Neural cell (in vitro differentiated cells): ENCODE measurements at regions not wholly inside any gene's neighbourhood (a gene's known extent, or its start where the extent isn't known, plus 50 kb on each side); places are given as distances from the start of the nearest gene placed in this dataset.
"Not testable (repeated sequence)": the region's sequence is repeated elsewhere in the genome, so short reads cannot be mapped to it uniquely, and the experiment has no call there.

Experiments used
- CTCF ChIP-seq: fragments of 450-650 bp; IDR thresholded peaks from 2 replicates; pipeline ENCODE4 v1.5.1; 2014; ENCODE audit warnings: antibody characterized with exemption, mild to moderate bottlenecking, moderate library complexity; ENCODE audit not compliant: poor library complexity, severe bottlenecking
- EP300 ChIP-seq: fragments of 450-650 bp; conservative IDR thresholded peaks from 2 replicates; pipeline ENCODE4 v1.6.1; 2014; ENCODE audit warnings: antibody characterized with exemption, mild to moderate bottlenecking, moderate library complexity; ENCODE audit not compliant: poor library complexity, severe bottlenecking
- EZH2 ChIP-seq: fragments of 200-600, 300-800 bp; shearing (Covaris generic), sonication (generic); IDR thresholded peaks from 2 replicates; pipeline ENCODE4 v1.6.1; 2014; ENCODE audit warnings: antibody characterized with exemption, low read length, borderline replicate concordance, mild to moderate bottlenecking; ENCODE audit not compliant: insufficient read depth, poor library complexity, severe bottlenecking
- MXI1 ChIP-seq: fragments of 450-650 bp; conservative IDR thresholded peaks from 2 replicates; pipeline ENCODE4 v1.6.1; 2014; ENCODE audit warnings: antibody characterized with exemption, mild to moderate bottlenecking; ENCODE audit not compliant: poor library complexity, severe bottlenecking
- POLR2AphosphoS5 ChIP-seq: IDR thresholded peaks from 2 replicates; pipeline ENCODE4 v1.6.1; 2012
- RAD21 ChIP-seq: fragments of 450-650 bp; conservative IDR thresholded peaks from 2 replicates; pipeline ENCODE4 v1.6.1; 2014; ENCODE audit warnings: antibody characterized with exemption, mild to moderate bottlenecking, moderate library complexity
- REST ChIP-seq: IDR thresholded peaks from 2 replicates; pipeline ENCODE4 v1.6.1; 2012; ENCODE audit warnings: borderline replicate concordance
- SMC3 ChIP-seq: fragments of 450-650 bp; conservative IDR thresholded peaks from 2 replicates; pipeline ENCODE4 v1.6.1; 2014; ENCODE audit warnings: antibody characterized with exemption, mild to moderate bottlenecking, moderate library complexity; ENCODE audit not compliant: poor library complexity
- TAF1 ChIP-seq: IDR thresholded peaks from 2 replicates; pipeline ENCODE4 v1.6.1; 2012; ENCODE audit warnings: low read depth

- TF ChIP-seq POLR2AphosphoS5, REST, CTCF, EP300, MXI1, EZH2, RAD21, TAF1, SMC3: not testable (repeated sequence)
These were observed 327.6 kb upstream of the NOTCH2NLA start for GRCh38 chr1:146556405-146556804.
